Hypothalamus (tissue), 51 donors: ENCODE measurements at regions not wholly inside any gene's neighbourhood (a gene's known extent, or its start where the extent isn't known, plus 50 kb on each side); places are given as distances from the start of the nearest gene placed in this dataset.
"Not testable (repeated sequence)": the region's sequence is repeated elsewhere in the genome, so short reads cannot be mapped to it uniquely, and the experiment has no call there.

Source experiments
- DNase-seq, 51 donors: peaks; one replicate each; lab custom pipeline; 2025; lab: John Stamatoyannopoulos, UW

DNA sequence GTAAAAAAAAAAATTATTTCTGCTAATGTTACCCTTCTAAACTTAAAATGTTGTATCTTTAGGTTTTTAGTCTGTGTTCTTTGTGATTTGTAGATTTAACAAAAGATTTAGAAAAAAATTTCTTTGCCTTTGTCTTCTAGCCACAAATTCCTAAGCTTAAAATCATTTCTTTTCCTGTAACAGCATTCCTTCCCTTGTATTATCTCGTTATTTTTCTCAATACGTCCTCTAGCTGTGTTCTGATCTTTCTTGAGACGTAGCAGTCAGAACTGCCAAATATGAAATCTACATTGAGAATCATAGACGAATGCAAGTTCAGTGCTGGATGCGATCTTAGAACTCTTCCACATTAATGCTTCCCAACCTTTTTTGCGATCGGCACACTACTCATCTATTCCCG is 283.1 kb downstream of the UTRN start:
- no peak for DNase-seq

GRCh38 chr6:144572541-144572940 is 287.4 kb downstream of the UTRN start:
- DNase-seq = not testable (repeated sequence)

DNA sequence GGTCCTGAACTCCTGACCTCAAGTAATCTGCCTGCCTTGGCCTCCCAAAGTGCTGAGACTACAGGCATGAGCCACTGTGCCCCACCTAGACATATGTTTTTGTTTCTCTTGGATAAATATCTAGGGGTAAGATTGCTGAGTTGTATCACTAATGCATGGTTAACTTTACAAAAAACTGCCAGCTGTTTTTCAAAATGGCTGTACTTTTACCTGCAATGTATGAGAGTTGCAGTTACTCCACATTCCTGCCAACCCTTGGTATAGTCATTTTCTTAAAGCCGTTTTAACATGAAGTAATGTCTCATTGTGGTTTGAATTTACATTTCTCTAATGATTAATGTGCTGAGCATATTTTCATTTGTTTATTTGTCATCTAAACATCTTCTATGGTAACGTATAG is 289.7 kb downstream of the UTRN start:
- no peak for DNase-seq

DNA sequence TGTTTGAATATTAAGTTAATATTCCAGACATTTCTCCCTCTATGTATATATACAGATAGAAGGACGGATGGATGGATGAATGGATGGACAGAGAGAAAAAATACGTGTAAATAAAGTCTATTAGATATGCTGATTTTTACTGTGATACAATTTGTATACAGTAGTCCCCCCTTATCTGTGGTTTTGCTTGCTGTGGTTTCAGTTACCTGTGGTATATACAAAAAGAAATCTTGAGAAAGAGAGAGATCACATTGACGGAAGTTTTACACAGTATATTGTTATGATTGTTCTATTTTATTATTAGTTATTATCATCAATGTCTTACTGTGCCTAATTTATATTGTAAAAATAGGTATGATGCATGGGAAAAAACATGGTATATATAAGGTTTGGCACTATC is 290.2 kb downstream of the UTRN start:
- DNase-seq = no peak

GRCh38 chr6:144576871-144577270 is 291.7 kb downstream of the UTRN start:
- no peak for DNase-seq

DNA sequence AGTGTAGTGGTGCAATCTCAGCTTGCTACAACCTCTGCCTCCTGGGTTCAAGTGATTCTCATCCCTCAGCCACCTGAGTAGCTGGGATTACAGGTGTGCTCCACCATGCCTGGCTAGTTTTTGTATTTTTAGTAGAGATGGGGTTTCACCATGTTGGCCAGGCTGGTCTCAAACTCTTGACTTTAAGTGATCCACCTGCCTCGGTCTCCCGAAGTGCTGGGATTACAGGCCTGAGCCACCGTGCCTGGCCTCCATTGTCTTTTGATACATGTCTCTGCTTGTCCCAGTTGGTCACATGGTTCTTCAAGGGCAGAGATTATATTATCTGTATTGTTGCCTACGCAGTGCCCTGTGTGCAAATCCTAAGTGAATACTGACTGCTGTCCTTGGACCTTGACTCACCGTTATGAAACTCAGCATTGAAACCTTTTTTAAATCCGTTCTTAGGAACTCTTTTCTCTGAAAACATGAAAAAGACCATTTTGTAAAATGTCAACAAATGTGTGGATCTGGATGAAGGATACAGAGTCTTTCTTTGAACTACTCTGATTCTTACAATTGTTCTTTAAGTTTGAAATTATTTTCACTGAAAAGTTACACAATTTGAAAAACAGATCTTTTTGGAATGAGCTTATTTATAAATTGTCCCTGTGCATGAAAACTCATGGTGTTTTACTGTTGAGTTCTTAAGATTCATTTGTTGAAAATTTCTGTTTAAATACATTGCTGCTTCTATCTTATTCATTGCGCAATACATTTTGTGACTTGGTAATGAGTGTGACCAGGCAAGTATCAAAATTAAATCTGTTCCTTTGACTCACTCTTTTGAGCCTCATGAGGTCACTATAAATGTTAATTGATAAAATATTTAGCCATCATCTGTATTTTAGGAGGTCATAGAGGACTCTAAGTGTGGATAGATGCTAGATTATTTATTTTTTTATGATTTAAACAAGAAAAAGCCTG is 293.5 kb downstream of the UTRN start:
- DNase-seq = no peak

GRCh38 chr6:144580039-144580438 is 294.9 kb downstream of the UTRN start:
- DNase-seq = no peak

GRCh38 chr6:144580771-144581170 is 295.6 kb downstream of the UTRN start:
- DNase-seq = no peak

GRCh38 chr6:144581812-144582537 is 296.8 kb downstream of the UTRN start:
- peak in 1 of 51 donors; percentile 20 for DNase-seq

GRCh38 chr6:144582939-144583613 is 297.9 kb downstream of the UTRN start:
- DNase-seq = peak in 28 of 51 donors; percentile 1 to 52 (median 12)

DNA sequence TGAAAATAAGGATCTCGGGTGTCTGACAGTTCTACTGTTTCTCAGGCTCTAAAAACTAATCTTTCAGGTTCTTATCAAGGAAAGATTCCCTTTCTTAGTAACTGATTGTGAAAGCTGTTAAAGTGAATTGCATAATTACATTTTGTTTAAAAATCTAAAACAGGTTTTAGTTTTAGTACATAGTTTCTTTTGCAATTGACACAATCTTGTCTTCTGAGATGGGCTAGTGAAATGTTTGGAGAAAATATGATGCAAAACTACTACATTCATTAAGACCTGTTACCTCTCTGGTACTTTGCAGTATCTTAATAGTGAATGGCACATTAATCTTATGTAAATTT is 298.4 kb downstream of the UTRN start:
- DNase-seq = no peak

- DNase-seq = peak in 2 of 51 donors; percentile 12 to 33
Measured at GRCh38 chr6:144585217-144585814, 300.2 kb downstream of the UTRN start.

DNA sequence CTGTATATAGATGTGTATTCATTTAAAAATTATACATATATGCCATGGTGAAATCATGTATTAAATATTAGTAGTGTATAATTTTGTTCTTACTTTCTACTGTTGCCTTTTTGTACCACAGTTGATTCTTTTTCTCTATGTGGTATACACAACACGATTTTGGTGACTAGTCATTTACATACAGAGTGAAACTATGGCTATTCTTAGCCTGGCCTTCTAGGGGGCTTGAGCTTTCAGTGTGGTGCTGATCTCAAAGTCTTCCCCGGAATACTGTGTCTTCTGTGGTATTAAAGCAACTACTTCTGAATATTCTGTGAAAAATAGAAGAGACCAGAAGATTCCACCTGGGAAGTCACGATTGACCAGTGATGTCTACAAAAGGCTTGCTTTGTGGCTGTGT is 301.9 kb downstream of the UTRN start:
- DNase-seq = no peak

- no peak for DNase-seq
Measured at GRCh38 chr6:144588697-144589325, 303.7 kb downstream of the UTRN start.

GRCh38 chr6:144590532-144590931 is 305.4 kb downstream of the UTRN start:
- no peak for DNase-seq

DNA sequence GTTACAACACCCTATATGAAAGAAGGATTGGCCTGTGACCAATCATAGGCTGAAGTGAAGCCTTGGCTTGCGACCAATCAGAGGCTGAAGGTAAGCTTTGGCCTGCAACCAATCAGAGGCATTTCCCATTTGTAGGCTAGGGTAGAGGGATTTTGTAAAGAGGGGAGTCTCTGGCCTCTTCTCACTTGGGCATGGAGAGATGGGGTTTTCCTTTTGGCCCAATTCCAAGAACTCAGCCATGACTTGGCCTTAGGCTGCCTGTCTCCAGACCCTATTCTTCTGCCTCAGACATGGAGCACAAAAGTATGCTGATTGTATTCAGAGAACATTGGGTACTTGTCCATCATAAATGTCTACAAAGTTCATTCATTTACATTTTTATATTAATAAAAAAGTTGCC is 308.3 kb downstream of the UTRN start:
- DNase-seq = no peak

DNA sequence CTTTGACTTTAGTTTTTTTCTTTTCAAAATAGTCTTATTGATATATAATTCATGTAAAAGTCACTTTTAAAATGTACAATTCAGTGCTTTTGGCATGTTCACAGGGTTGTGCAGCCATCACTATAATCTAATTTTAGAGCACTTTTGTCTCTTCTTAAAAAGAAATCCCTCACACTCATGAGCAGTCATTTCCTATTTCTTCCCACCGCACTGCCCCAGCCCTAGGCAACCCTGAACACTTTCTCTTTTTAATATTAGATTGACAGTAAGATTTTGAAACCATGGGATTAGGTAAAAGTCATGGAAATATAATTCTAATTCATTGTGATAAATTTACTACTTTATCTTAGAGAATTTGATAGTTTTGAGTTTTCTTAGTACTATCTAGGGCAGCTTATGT is 309.4 kb downstream of the UTRN start:
- DNase-seq = no peak

GRCh38 chr6:144595266-144595665 is 310.1 kb downstream of the UTRN start:
- DNase-seq = no peak

- no peak for DNase-seq
Measured at GRCh38 chr6:144597511-144597910, 312.4 kb downstream of the UTRN start.

DNA sequence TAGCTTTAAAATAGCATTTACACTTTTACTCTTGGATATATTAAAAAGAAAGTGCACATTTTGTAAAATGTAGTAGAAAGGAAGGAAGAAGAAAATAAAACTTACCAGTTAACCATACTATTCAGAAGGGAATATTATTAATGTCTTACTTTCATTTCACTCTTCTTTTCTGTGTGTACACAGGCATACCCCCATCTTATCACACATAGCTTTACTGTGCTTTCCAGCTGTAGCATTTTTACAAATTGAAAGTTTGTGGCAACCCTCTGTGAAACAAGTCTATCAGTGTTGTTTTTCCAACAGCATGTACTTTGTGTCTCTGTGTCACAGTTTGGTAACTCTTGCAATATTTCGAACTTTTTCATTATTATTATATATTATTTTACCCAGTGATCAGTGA is 314.5 kb downstream of the UTRN start:
- no peak for DNase-seq
